ENCODE measurements at regions not wholly inside any gene's neighbourhood (a gene's known extent, or its start where the extent isn't known, plus 50 kb on each side); places are given as distances from the start of the nearest gene placed in this dataset.
A peak's percentile ranks its signal among the peaks of the same experiment; 100 is the strongest.

- DNase-seq = peak; percentile 58
Measured at GRCh38 chr4:179976777-179977176, 2266.4 kb upstream of the TENM3 start.

DNA sequence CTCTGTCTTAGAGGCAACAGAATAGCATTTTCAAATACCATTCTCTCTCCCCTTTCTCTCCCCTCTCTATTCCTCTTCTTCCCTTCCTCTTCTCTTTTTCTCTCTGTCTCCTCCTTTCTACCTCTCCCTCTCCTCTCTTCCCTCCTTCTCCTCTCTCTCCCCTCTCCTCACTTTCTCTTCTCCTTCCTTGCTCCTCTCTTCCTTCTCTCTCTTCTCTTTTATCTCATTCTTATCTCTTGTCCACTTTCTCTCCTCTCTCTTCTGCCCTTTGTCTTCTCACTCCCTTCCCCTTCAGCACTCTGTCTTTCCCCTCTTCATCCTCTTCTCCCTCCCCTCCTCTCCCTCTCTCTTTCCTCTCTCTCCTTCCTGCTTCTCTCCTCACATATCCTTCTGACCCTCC is 2265.8 kb upstream of the TENM3 start:
- DNase-seq = no peak

GRCh38 chr4:179981161-179981560 is 2262.0 kb upstream of the TENM3 start:
- no peak for DNase-seq

GRCh38 chr4:179989975-179990374 is 2253.2 kb upstream of the TENM3 start:
- DNase-seq = peak; percentile 93

DNA sequence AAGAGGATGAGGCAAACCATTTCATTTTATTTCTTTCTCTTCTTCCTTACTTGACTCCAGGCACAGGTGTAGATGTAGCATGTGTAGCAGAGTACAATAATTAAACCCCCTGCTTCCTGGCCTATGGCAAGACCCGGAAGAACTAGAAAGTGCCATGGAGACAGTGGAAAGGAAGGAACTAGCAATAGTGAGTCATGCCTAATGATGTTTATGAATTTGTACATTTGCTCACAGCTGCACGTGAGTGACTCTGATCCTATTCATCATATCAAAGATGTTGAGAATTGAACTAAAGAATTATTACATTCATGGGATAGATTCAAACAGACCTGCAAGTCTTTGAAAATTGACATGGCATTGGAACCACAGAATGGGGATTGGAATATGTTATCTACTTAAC is 2233.9 kb upstream of the TENM3 start:
- no peak for DNase-seq

DNA sequence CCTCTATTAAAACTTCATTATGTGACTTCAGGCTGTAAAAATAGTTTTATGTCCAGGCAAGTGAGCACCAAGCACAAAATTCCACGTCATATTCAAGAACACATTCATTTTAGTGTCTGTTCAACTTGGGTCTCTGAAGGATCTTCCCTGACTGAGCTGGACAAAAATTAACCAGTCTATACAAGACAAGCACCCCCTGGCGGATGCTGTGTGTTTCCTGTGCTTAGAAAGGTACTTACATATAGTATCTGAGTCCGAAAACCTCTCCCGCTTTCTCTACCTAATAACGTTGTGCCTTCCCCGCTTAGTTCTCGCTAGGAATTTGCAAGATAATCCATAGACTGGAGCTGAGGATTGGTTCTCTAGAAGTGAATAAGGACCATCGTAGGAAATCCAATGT is 2214.5 kb upstream of the TENM3 start:
- peak; percentile 86 for DNase-seq

- no peak for DNase-seq
Measured at GRCh38 chr4:180031330-180031729, 2211.9 kb upstream of the TENM3 start.

GRCh38 chr4:180041576-180041975 is 2201.6 kb upstream of the TENM3 start:
- no peak for DNase-seq

- no peak for DNase-seq
Measured at GRCh38 chr4:180052629-180053028, 2190.6 kb upstream of the TENM3 start.

GRCh38 chr4:180054291-180054690 is 2188.9 kb upstream of the TENM3 start:
- DNase-seq = no peak

GRCh38 chr4:180057299-180057721 is 2185.9 kb upstream of the TENM3 start:
- no peak for DNase-seq

GRCh38 chr4:180057891-180058671 is 2185.1 kb upstream of the TENM3 start:
- no peak for DNase-seq

- no peak for DNase-seq
Measured at GRCh38 chr4:180058691-180059215, 2184.4 kb upstream of the TENM3 start.

DNA sequence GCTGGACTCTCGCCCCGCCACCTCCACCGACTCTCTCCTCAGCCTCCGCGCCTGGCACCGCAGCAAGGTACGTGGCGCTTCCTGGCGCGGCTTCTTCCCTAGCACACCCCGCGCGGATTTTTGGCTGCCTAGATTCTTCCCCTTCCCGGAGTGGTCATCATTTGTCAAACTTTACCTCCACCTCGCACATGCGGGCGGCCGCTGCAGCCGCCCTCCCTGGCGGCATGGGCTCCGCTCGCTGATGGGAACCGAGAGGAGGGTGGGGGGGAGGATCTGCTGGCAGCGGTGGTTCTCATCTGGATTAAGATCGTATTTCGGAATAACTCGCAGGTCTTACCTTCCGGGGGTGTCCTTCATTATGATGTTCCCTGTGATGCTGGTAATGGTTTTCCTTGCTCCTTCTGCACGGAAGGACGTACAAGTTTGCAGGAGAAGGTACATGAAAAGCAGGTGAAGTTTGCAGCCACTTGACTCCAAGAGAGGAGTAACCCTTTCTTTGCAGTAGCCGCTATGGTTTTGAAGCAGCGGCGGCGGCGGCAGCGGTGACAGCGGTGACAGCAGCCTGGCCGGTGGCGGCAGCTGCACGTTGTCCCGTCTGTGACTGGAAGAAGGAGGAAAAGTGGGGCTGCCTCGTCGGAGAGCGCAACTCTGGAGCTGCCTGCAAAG is 2183.9 kb upstream of the TENM3 start:
- no peak for DNase-seq

- DNase-seq = no peak
Measured at GRCh38 chr4:180060159-180060889, 2182.9 kb upstream of the TENM3 start.

DNA sequence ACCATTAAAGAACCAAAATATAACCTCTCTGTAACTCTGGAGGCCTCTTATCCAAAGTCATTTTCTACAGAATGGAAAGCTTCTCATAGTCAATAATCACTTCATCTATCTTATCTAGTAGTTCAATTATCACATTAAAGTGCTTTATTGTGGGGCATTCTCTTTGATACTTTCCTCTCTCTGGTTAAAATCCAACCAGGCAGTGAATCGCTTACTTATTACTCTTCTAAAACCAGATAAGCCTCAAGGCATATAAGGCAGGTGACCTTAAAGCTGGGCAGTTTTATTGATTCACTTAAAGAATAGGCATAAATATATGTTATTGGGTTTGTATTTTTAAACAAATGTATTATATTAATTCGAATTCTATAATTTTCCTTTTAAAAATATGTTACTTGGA is 2162.1 kb upstream of the TENM3 start:
- no peak for DNase-seq

GRCh38 chr4:180084561-180084960 is 2158.6 kb upstream of the TENM3 start:
- DNase-seq = no peak

DNA sequence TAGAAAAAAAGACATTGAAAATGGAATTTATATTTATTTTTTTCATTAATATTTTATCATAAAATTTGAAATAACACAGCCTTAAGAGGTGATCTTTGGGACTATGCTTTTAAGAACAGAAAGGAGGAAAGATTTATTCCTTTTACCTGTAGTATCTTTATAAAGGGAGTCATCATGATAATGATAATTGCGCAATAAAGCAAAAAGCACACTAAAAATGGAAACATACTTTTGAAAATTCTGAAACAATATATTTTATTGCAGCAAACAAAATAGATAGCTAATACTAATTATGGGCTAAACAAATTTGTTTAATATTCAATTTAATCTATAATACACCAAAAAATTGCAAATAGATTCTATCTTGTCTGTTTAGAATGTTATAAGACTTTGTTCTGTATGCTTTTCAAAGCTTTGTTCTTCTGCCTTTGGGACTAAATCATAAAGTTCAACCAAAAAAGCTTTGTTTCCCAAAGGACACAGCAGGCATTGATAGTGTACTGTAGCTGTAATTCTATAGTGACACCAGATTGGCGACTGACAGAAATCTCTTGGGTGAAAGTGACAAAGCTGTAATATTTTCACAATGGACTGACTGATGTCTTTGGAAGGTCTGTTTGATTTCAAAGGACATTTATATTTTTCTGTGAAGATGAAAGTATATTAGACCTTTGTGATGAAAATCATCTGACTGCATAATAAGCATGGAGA is 2156.6 kb upstream of the TENM3 start:
- DNase-seq = no peak

DNA sequence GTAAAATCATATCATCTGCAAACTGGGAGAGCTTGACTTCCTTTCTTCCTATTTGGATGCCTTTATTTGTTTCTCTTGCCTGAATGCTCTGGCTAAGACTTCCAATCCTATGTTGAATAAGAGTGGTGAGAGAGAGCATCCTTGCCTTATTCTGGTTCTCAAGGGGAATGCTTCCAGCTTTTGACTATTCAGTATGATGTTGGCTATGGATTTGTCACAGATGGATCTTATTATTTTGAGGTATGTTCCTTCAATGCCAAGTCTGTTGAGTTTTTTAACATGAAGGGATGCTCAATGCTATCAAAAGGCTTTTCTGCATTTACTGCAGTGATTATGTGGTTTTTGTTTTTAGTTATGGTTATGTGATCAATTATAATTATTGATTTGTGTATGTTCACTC is 2144.6 kb upstream of the TENM3 start:
- no peak for DNase-seq

- DNase-seq = peak; percentile 86
Measured at GRCh38 chr4:180099957-180100356, 2143.2 kb upstream of the TENM3 start.

GRCh38 chr4:180100433-180101344 is 2142.5 kb upstream of the TENM3 start:
- DNase-seq = no peak
